Colon (tissue), 2 donors: ENCODE measurements at regions not wholly inside any gene's neighbourhood (a gene's known extent, or its start where the extent isn't known, plus 50 kb on each side); places are given as distances from the start of the nearest gene placed in this dataset.

Experiments used
- FAIRE-seq: peaks from 2 replicates; lab custom pipeline; 2012; peaks lifted over from hg19 to GRCh38; lab: Jason Lieb, UNC
- donor health status: control.
- donor health status: control.

DNA sequence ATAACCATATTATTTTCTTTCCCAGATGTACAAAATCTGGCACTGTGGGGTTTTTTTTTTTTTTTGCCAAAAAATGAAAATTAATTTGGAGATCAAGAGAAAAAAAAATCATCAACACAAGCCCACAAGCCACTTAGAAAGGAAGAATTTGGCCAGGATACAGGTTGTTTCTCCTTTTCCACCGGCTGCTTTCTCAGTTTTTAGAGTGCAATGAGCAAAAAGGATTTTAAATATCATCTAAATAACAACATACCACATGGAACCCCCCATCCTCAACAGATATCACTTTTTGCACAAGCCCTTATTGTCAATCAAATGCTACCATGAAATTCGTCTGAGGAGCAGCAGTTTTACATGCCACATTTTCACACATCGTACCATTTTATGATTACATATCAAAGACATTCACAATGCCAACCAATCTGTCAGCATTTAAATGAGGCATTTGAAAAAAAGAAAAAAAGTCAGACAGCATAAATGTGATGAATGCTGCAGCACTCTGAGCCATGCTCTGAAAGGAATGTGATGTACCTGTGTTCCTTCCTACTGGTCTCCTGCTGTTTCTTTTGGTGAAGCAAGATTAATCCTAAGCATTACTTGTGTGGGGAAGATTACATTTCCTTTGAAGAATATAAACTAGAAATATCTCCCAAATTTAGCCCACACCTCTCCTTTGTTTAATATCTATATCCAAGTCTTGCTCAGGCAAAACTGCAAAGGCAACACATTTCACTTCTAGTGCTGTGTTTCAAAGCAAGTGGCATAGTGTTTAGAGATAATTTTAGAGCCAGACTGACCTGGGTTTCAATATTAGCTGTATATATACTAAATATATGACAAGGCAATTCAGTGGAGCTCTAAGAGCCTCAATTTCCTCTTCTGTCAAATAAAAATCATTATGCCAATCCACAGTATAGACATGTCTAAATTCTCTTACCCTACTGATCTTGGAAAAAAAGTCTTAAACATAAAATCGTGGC is 391.3 kb downstream of the CMPK2 start:
- no peak for FAIRE-seq

DNA sequence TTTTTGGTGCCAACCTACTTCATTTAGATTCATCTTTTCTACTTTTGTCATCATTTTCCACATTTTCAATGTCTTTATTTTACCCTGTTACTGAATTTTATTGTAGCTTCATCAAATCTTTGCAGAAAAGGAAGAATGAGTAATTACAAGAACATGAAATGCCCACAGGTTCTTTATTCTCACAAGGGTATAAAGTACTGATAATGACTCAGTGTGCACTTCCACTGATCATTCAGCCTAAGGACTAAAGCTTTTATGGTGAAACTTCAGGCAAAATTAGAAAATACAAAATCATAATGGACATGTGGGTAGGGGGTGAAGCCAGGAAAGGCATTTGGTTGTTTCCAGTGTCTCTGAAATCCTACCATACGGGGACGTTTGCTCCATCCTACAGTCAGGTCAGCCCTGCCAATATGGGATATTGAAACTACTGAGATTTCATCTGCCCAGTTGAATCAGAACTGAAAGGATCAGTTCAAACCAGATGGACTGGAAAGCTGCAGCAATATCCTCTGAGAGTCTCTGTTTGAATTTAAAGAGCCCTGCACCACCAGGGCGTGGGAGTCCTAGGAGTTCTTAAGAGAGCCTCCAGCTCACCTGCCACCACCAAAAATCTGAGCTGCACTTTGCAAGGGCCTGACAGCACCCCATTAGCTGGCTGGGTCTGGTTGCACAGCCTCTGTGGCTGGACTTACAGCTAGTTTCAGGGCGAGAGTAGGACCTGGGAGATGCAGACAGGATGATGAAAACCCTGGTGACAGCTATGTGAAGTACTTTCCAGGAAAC is 390.4 kb downstream of the CMPK2 start:
- FAIRE-seq = no peak

GRCh38 chr2:6480514-6480913 is 385.2 kb downstream of the CMPK2 start:
- FAIRE-seq = no peak

- FAIRE-seq = no peak
These were observed 383.5 kb downstream of the CMPK2 start for GRCh38 chr2:6482256-6482655.

DNA sequence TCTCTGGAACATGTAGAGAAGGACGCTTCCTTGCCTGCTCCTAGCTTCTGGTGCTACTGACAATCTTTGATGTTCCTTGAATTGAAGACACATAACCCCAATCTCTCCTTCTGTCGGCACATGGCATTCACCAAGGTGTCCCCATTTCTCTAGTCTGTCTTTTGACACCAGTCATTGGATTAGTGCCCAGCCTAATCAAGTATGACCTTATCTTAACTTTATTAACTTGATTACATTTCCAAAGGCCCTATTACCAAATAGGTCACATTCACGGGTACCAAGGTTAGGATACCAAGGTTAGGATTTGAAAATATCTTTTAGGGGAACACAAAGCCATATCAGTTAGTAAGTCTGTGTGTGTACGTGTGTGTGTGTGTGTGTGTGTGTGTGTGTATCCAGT is 377.9 kb downstream of the CMPK2 start:
- FAIRE-seq = no peak

DNA sequence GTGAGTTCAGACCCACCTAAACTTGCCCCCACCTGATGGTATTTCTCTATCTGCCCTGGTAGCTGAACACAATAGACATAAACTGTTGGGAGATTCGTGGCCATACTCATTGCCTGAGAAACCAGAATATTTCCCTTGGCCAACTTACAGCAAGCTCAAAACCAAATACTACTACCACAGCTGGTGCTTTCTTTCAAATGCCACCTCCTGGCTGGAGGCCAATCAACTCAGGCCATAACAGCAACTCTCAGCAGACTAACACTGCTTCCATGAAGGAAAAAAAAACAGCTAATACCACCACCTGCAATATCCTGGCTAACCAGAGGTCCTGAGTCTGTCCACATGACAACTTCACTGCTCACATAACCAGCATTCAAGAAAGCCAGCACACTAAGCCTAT is 373.1 kb downstream of the CMPK2 start:
- no peak for FAIRE-seq

DNA sequence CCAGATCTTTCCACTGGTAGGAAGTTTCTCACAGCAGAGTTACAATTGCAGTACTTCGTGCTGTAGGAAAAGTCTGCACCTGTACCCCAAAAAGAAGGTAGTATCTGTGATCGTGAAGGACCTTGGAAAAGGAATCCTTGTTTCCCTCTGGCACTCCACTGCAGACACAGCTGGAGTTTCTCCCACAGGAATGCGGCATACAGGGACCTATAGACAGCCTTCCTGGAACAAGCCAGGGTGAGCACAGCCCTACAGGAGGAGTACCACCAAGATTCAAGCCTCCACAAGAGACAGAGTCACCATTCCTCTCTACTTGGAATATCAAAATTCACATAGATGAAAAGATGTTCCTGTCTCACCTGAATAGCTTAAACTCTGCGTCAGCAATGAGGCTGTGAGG is 372.4 kb downstream of the CMPK2 start:
- no peak for FAIRE-seq

- FAIRE-seq = no peak
These were observed 372.0 kb downstream of the CMPK2 start for GRCh38 chr2:6493669-6494068.

DNA sequence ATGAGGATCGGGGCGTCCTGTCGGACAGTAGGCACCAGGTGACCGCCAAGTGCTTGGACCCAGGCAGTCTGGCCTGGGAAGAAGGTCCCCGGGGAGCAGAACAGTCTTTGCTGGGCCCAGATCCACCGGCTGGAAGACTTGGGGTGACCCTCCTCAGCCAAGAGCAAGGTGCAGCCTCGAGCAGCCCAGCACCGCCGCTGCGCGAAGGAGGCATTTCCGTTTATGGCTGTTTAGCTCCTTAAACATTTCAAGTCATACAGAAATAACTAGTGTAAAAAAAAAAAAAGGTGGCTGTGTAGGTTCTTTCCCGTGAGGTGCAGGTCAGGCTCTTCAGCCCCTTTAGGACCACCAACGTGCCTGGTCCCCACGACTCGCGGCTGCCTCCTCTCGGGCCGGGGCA is 370.2 kb downstream of the CMPK2 start:
- no peak for FAIRE-seq

- no peak for FAIRE-seq
These were observed 369.3 kb downstream of the CMPK2 start for GRCh38 chr2:6496376-6496775.

DNA sequence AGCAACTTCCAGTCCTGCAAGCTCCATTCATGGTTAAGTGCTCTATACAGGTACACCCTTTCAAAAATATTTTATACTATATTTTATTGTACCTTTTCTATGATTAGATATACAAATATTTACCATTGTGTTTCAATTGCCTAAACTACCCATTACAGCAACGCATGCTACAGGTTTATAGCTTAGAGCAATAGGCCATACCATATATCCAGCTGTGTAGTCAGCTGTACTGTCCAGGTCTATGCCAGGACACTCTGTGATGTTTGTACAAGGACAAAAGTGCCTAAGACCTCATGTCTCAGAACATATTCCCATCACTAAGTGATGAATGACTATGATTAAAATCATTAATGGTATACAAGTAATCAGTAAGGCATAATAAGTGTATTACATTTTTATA is 368.7 kb downstream of the CMPK2 start:
- FAIRE-seq = no peak

GRCh38 chr2:6498841-6499240 is 366.9 kb downstream of the CMPK2 start:
- FAIRE-seq = no peak

- FAIRE-seq = no peak
These were observed 366.0 kb downstream of the CMPK2 start for GRCh38 chr2:6499691-6500090.

- no peak for FAIRE-seq
These were observed 359.3 kb downstream of the CMPK2 start for GRCh38 chr2:6506361-6506794.

DNA sequence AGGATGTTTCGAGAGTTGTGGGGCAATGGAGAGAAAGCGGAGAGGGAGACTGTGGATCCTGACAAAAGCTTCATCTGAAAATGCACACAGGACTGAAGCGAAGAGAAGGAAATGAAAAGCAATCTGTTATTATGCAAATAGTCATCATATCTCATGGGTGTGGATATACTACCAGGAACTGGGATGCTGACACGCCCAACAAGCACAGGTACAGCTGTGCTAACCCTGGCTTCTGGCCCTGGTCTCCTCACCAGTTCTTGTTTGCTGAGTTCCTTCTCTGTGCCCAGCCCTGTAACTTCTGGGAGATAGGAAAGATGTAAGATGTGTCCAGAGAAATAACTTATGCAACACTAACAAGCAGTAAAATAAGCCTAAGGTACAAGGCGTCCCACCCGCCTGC is 358.8 kb downstream of the CMPK2 start:
- FAIRE-seq = no peak

DNA sequence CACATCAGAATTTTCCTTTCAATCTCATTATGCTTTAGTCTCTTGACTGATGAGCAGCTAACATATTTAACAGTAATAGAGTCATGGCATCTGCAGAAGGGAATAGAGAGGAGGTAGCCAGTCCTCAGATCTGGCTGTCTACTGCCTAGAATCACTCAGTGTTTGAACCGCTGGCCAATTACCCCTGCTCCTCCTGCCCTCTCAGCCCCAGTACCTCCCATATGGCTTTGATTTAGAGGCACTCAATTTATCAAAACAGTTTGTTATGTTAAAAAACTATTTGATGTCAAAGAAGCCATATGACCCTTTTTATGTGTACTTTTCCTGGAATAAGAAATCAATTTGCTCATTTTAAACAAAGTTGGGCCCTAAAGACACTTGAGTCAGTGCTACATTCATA is 355.2 kb downstream of the CMPK2 start:
- FAIRE-seq = no peak

GRCh38 chr2:6512589-6512988 is 353.1 kb downstream of the CMPK2 start:
- no peak for FAIRE-seq

GRCh38 chr2:6516674-6517073 is 349.0 kb downstream of the CMPK2 start:
- no peak for FAIRE-seq

- FAIRE-seq = no peak
These were observed 347.3 kb downstream of the CMPK2 start for GRCh38 chr2:6518361-6518760.

DNA sequence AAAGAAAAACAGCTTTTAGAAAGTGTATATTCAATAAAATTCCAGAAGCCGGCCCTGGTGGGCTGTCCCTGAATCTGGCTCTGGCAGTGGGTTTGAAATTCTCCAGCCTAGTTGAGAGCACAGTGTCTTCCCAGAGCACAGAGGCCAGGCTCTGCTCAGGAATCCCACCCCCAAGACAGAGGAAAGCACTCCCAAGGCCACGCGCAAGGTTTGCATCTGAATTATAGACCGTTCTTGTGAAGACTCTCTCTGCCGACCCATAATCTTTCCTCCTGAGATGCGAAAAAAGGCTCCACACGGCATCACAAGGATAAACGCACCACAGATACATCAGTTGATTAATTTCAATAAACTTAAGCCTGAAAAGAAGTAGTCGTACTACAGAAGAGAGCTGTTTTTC is 342.2 kb downstream of the CMPK2 start:
- FAIRE-seq = no peak

GRCh38 chr2:6524691-6525474 is 340.8 kb downstream of the CMPK2 start:
- FAIRE-seq = no peak

GRCh38 chr2:6525475-6525964 is 340.2 kb downstream of the CMPK2 start:
- no peak for FAIRE-seq
